GM12878 (cell line): ENCODE measurements at regions not wholly inside any gene's neighbourhood (a gene's known extent, or its start where the extent isn't known, plus 50 kb on each side); places are given as distances from the start of the nearest gene placed in this dataset.
"Not testable (repeated sequence)": the region's sequence is repeated elsewhere in the genome, so short reads cannot be mapped to it uniquely, and the experiment has no call there.

Experiments
- ATAC-seq: fragments of 200-7000 bp; cut with Tn5 transposase; 3 replicates; pipeline ENCODE4 v1.9.1; 2020; ENCODE audit warnings: mild to moderate bottlenecking, moderate library complexity
- BruUV-seq: library from RNA; stranded (reverse); fragments of 400-500 nt; replicated peaks from 2 replicates; lab custom pipeline; 2021; lab: Mats Ljungman, UMichigan
- CTCF ChIA-PET: fragments of 300-600 bp; sonication (Branson Sonifier 250); formaldehyde crosslinking; extraction: SDS; loops from one replicate; lab custom pipeline; 2021; ENCODE audit warnings: inconsistent platforms; lab: Yijun Ruan, JAX
- POLR2A ChIA-PET: fragments of 350-600 bp; formaldehyde crosslinking; extraction: SDS; loops from one replicate; lab custom pipeline; 2021; ENCODE audit warnings: inconsistent platforms; lab: Charles Lee
- RAD21 ChIA-PET: fragments of 300-600 bp; sonication (Branson Sonifier 250); formaldehyde crosslinking; loops from one replicate; lab custom pipeline; 2023; ENCODE audit warnings: antibody characterized with exemption; ENCODE audit not compliant: unreplicated experiment; lab: Charles Lee
- SMC1A ChIA-PET: fragments of 300-600 bp; sonication (Branson Sonifier 250); formaldehyde crosslinking; loops from one replicate; lab custom pipeline; 2023; ENCODE audit not compliant: unreplicated experiment, uncharacterized antibody; lab: Charles Lee
- DNase-seq: peaks from one replicate; pipeline ENCODE4 v3.0.0-alpha.2; 2011; ENCODE audit warnings: low read depth, low spot score
- FAIRE-seq: peaks from 3 replicates; lab custom pipeline; 2011; peaks lifted over from hg19 to GRCh38; lab: Jason Lieb, UNC
- H2AFZ ChIP-seq: 2 replicates; pipeline ENCODE4 v1.6.0; 2011; ENCODE audit warnings: low read depth, low read length, control low read depth; ENCODE audit not compliant: control insufficient read depth
- H3K27ac ChIP-seq: 2 replicates; pipeline ENCODE4 v1.5.1; 2011; ENCODE audit warnings: control low read depth; ENCODE audit not compliant: control insufficient read depth, insufficient read depth
- H3K27me3 ChIP-seq, 2 experiments: replicated peaks in 1 of 2; 2 replicates each; pipeline versions ENCODE4 v1.6.0 to v1.6.1; 2011; ENCODE audit warnings: low read length in 1 of 2; ENCODE audit not compliant: control insufficient read depth in 2 of 2, insufficient read depth in 2 of 2
- H3K36me3 ChIP-seq, 2 experiments: 2 replicates each; pipeline ENCODE4 v1.5.1; 2011; ENCODE audit warnings: low read length in 1 of 2; ENCODE audit not compliant: control insufficient read depth in 2 of 2, insufficient read depth in 2 of 2
- H3K4me1 ChIP-seq: 2 replicates; pipeline ENCODE4 v1.6.1; 2011; ENCODE audit warnings: mild to moderate bottlenecking, low read length, moderate library complexity, mixed read lengths; ENCODE audit not compliant: control insufficient read depth, insufficient read depth
- H3K4me2 ChIP-seq: 2 replicates; pipeline ENCODE4 v1.6.0; 2011; ENCODE audit warnings: control low read depth; ENCODE audit not compliant: control insufficient read depth, insufficient read depth
- H3K4me3 ChIP-seq: fragments of 200-600 bp; sonication (generic); 2 replicates; pipeline ENCODE4 v1.5.1; 2016
- H3K79me2 ChIP-seq: 2 replicates; pipeline ENCODE4 v1.6.0; 2011; ENCODE audit warnings: low read length; ENCODE audit not compliant: control insufficient read depth, insufficient read depth
- H3K9ac ChIP-seq: 2 replicates; pipeline ENCODE4 v1.8.0; 2011; ENCODE audit warnings: low read length, control low read depth, mixed read lengths; ENCODE audit not compliant: control insufficient read depth, insufficient read depth
- H3K9me3 ChIP-seq: replicated peaks from 3 replicates; pipeline ENCODE4 v1.5.1; 2011; ENCODE audit warnings: mild to moderate bottlenecking, low read length; ENCODE audit not compliant: control insufficient read depth, insufficient read depth
- H4K20me1 ChIP-seq: 2 replicates; pipeline ENCODE4 v1.6.0; 2011; ENCODE audit not compliant: control insufficient read depth, insufficient read depth
- WGBS: methylation state at CpG from one replicate; pipeline ENCODE4 v1.1.6; 2016; ENCODE audit warnings: low lambda C conversion rate; ENCODE audit not compliant: insufficient replicate concordance, insufficient coverage; ENCODE audit errors: missing lambda C conversion rate; 5-methylcytosine and 5-hydroxymethylcytosine counted together
- in situ Hi-C: fragments of 300-500 bp; cut with MboI; formaldehyde crosslinking; loops from 9 replicates; pipeline ENCODE4 v1.14.3; 2018; ENCODE audit warnings: mixed read lengths
- intact Hi-C: fragments of 100-400 bp; cut with micrococcal nuclease; formaldehyde crosslinking; loops from one replicate; pipeline ENCODE4 v1.14.2; 2022; ENCODE audit not compliant: unreplicated experiment

- H3K4me3 ChIP-seq, BruUV-seq, H3K4me1 ChIP-seq, SMC1A ChIA-PET, DNase-seq, ATAC-seq, H3K4me2 ChIP-seq, intact Hi-C loops, POLR2A ChIA-PET, RAD21 ChIA-PET, H3K79me2 ChIP-seq, H3K27ac ChIP-seq, H3K36me3 ChIP-seq, H3K27me3 ChIP-seq, in situ Hi-C loops, H3K9ac ChIP-seq, FAIRE-seq, CTCF ChIA-PET, H2AFZ ChIP-seq, H3K9me3 ChIP-seq, H4K20me1 ChIP-seq: not testable (repeated sequence)
- WGBS: 100% methylated on average over 4 of the region's 8 CpGs
Observed at GRCh38 chr1:234785922-234786321, 175.9 kb upstream of the IRF2BP2 start.

GRCh38 chr1:234785471-234785919 lies 175.5 kb upstream of the IRF2BP2 start:
- SMC1A ChIA-PET, CTCF ChIA-PET, H3K36me3 ChIP-seq, FAIRE-seq, ATAC-seq, H3K4me2 ChIP-seq, POLR2A ChIA-PET, H3K27ac ChIP-seq, H3K9ac ChIP-seq, H3K9me3 ChIP-seq, H3K27me3 ChIP-seq, RAD21 ChIA-PET, intact Hi-C loops, H3K4me1 ChIP-seq, in situ Hi-C loops, DNase-seq, BruUV-seq, H2AFZ ChIP-seq, H3K4me3 ChIP-seq, H4K20me1 ChIP-seq, H3K79me2 ChIP-seq: not testable (repeated sequence)
- WGBS: 77% methylated on average over 9 of the region's 9 CpGs

GRCh38 chr1:234784108-234784507 lies 174.1 kb upstream of the IRF2BP2 start:
- in situ Hi-C loops, FAIRE-seq, H3K4me2 ChIP-seq, H3K4me1 ChIP-seq, RAD21 ChIA-PET, H3K79me2 ChIP-seq, SMC1A ChIA-PET, H3K4me3 ChIP-seq, CTCF ChIA-PET, H3K9ac ChIP-seq, H3K9me3 ChIP-seq, intact Hi-C loops, DNase-seq, BruUV-seq, H2AFZ ChIP-seq, POLR2A ChIA-PET, H3K36me3 ChIP-seq, ATAC-seq, H3K27ac ChIP-seq: not testable (repeated sequence)
- 95% methylated on average over 2 of the region's 2 CpGs for WGBS
- peaks cover 10 to 15% of the 10 kb centered on the region in 2 experiments for H3K27me3 ChIP-seq
- peaks cover 20% of the 10 kb centered on the region for H4K20me1 ChIP-seq
